ENCODE measurements at regions not wholly inside any gene's neighbourhood (a gene's known extent, or its start where the extent isn't known, plus 50 kb on each side); places are given as distances from the start of the nearest gene placed in this dataset.

- TF ChIP-seq EGR1 (IDR thresholded peaks at IDR 0.05; ENCODE audit: borderline replicate concordance, low read depth, low read length) (no peak), CTCF (IDR thresholded peaks at IDR 0.05; ENCODE audit: control extremely low read depth in 1 of 3, insufficient read depth in 1 of 3, low read depth in 1 of 3, low read length in 3 of 3) (no peak), RAD21 (IDR thresholded peaks at IDR 0.05 in 1 of 2, conservative IDR thresholded peaks at IDR 0.05 in 1 of 2; ENCODE audit: low read depth in 2 of 2, low read length in 2 of 2) (no peak), MAFK (IDR thresholded peaks at IDR 0.05; ENCODE audit: low read depth, low read length) (no peak), SUZ12 (IDR thresholded peaks at IDR 0.05; ENCODE audit: low read length) (no peak), BRCA1 (IDR thresholded peaks at IDR 0.05; ENCODE audit: low read depth, low read length) (no peak), EP300 (IDR thresholded peaks at IDR 0.05; ENCODE audit: borderline replicate concordance in 1 of 2, low read depth in 2 of 2, low read length in 2 of 2) (no peak), ZNF274 (IDR thresholded peaks at IDR 0.05; ENCODE audit: borderline replicate concordance, extremely low read depth, low read length) (no peak), CEBPB (IDR thresholded peaks at IDR 0.05; ENCODE audit: low read depth, low read length) (no peak), POLR2A (IDR thresholded peaks at IDR 0.05; ENCODE audit: control extremely low read depth in 1 of 2, low read depth in 2 of 2, low read length in 2 of 2) (no peak), HDAC6 (IDR thresholded peaks at IDR 0.05; ENCODE audit: low read depth, low read length) (no peak)
Observed at GRCh38 chr4:146029939-146030710, 91.5 kb upstream of the ZNF827 start.

Data from H1 (cell line).